ENCODE measurements at regions not wholly inside any gene's neighbourhood (a gene's known extent, or its start where the extent isn't known, plus 50 kb on each side); places are given as distances from the start of the nearest gene placed in this dataset.

GRCh38 chr2:67574230-67574629, 177.1 kb downstream of the ETAA1 start:
- ChIA-PET CTCF (ENCODE audit: low intra/inter-chr PET ratio, low total read pairs) (no interaction called here), POLR2A (no interaction called here)
- no peaks in the 10 kb centered on the region for H3K4me1 ChIP-seq (ENCODE audit: insufficient read depth, low read length)
- FAIRE-seq (no peak), DNase-seq (ENCODE audit: low spot score) (no peak), ATAC-seq (no peak)
- H3K27ac ChIP-seq (ENCODE audit: extremely low read length, insufficient read depth, low read length) = no peak overlapping the region
- intact Hi-C loops (cut with micrococcal nuclease; ENCODE audit: unreplicated experiment) = no loop called here
- peaks cover 92% of the 10 kb centered on the region for H3K9me3 ChIP-seq (ENCODE audit: low read length)
- in situ Hi-C loops (cut with HindIII; ENCODE audit: extremely low pct_ligation_motif_present, low pct_unique_long_range_greater_than_20kb) = no loop called here
- no peak overlapping the region for H2AFZ ChIP-seq (ENCODE audit: low read length)
- H3K9ac ChIP-seq (ENCODE audit: insufficient read depth, low read depth, low read length) = no peak overlapping the region
- BruUV-seq (replicated peaks) = no TSS peak
- H3K27me3 ChIP-seq (ENCODE audit: control insufficient read depth in 1 of 2, insufficient read depth in 2 of 2, low read length in 2 of 2) = no peaks in the 10 kb centered on the region
- H3K4me2 ChIP-seq (ENCODE audit: low read depth, low read length) = no peak overlapping the region
- no peaks in the 10 kb centered on the region for H3K36me3 ChIP-seq (replicated peaks in 1 of 2; ENCODE audit: control insufficient read depth in 1 of 2, insufficient read depth in 2 of 2, low read length in 2 of 2)
- 28% methylated on average over 2 of the region's 2 CpGs for WGBS (ENCODE audit: low lambda C conversion rate)
- TF ChIP-seq ZBTB7A (CRISPR knock-in tag; IDR thresholded peaks at IDR 0.05) (no peak), SNRNP70 (IDR thresholded peaks at IDR 0.05; ENCODE audit: low read depth, low read length) (no peak), RORA (CRISPR knock-in tag; IDR thresholded peaks at IDR 0.05) (no peak), TARDBP (CRISPR knock-in tag; IDR thresholded peaks at IDR 0.05) (no peak), PRDM15 (CRISPR knock-in tag; IDR thresholded peaks at IDR 0.05) (no peak), DNMT3B (CRISPR knock-in tag; conservative IDR thresholded peaks at IDR 0.05) (no peak), ZNF343 (CRISPR knock-in tag; IDR thresholded peaks at IDR 0.05) (no peak), ZNF660 (CRISPR knock-in tag; IDR thresholded peaks at IDR 0.05; ENCODE audit: borderline replicate concordance, low read depth) (no peak), NFKB2 (CRISPR knock-in tag; IDR thresholded peaks at IDR 0.05; ENCODE audit: borderline replicate concordance) (no peak), RXRB (CRISPR knock-in tag; IDR thresholded peaks at IDR 0.05; ENCODE audit: borderline replicate concordance) (no peak), ARNT2 (CRISPR knock-in tag; IDR thresholded peaks at IDR 0.05; ENCODE audit: low read depth) (no peak), HOXD1 (CRISPR knock-in tag; IDR thresholded peaks at IDR 0.05) (no peak), MAX (IDR thresholded peaks at IDR 0.05) (no peak), FOXA1 (IDR thresholded peaks at IDR 0.05) (no peak), FOXA1 (CRISPR knock-in tag; IDR thresholded peaks at IDR 0.05) (no peak), ZBTB4 (CRISPR knock-in tag; IDR thresholded peaks at IDR 0.05; ENCODE audit: borderline replicate concordance) (no peak), ZNF207 (IDR thresholded peaks at IDR 0.05; ENCODE audit: borderline replicate concordance) (no peak), MTF1 (CRISPR knock-in tag; IDR thresholded peaks at IDR 0.05) (no peak), ZNF619 (CRISPR knock-in tag; IDR thresholded peaks at IDR 0.05) (no peak)
- H4K20me1 ChIP-seq (ENCODE audit: insufficient read depth, low read length) = no peaks in the 10 kb centered on the region
- H3K79me2 ChIP-seq (ENCODE audit: insufficient read depth, low read length) = no peaks in the 10 kb centered on the region
- no peak overlapping the region for H3K4me3 ChIP-seq (replicated peaks in 1 of 3; ENCODE audit: insufficient read depth in 1 of 3, low read depth in 2 of 3, low read length in 3 of 3)
